Trophoblast cell (in vitro differentiated cells and primary cell): ENCODE measurements at regions not wholly inside any gene's neighbourhood (a gene's known extent, or its start where the extent isn't known, plus 50 kb on each side); places are given as distances from the start of the nearest gene placed in this dataset.

ENCODE experiments used
- DNase-seq, 2 donors: peaks; one replicate each; pipeline ENCODE4 v3.0.0-alpha.2; 2016
- H2AFZ ChIP-seq: 2 replicates; pipeline ENCODE4 v1.6.1; 2013; ENCODE audit warnings: low read length, moderate library complexity, mild to moderate bottlenecking; ENCODE audit not compliant: insufficient read depth, poor library complexity
- H2AK5ac ChIP-seq: 2 replicates; pipeline ENCODE4 v1.6.1; 2013; ENCODE audit warnings: mild to moderate bottlenecking, low read length
- H2BK120ac ChIP-seq: 2 replicates; pipeline ENCODE4 v1.6.1; 2013; ENCODE audit warnings: low read length, mild to moderate bottlenecking, moderate library complexity; ENCODE audit not compliant: insufficient read depth, poor library complexity
- H2BK12ac ChIP-seq: 2 replicates; pipeline ENCODE4 v1.6.1; 2013; ENCODE audit warnings: mild to moderate bottlenecking, low read length, moderate library complexity
- H2BK5ac ChIP-seq: 2 replicates; pipeline ENCODE4 v1.6.1; 2013; ENCODE audit warnings: low read length, low read depth, moderate library complexity, mild to moderate bottlenecking; ENCODE audit not compliant: poor library complexity
- H3K14ac ChIP-seq: 2 replicates; pipeline ENCODE4 v1.6.1; 2013; ENCODE audit warnings: mild to moderate bottlenecking, low read length
- H3K18ac ChIP-seq: 2 replicates; pipeline ENCODE4 v1.6.1; 2013; ENCODE audit warnings: mild to moderate bottlenecking, low read length
- H3K23ac ChIP-seq: 2 replicates; pipeline ENCODE4 v1.6.1; 2013; ENCODE audit warnings: low read length
- H3K27ac ChIP-seq: 2 replicates; pipeline ENCODE4 v1.5.1; 2013; ENCODE audit warnings: low read depth, mild to moderate bottlenecking, inconsistent platforms, low read length, moderate library complexity
- H3K27me3 ChIP-seq: 2 replicates; pipeline ENCODE4 v1.6.1; 2013; ENCODE audit warnings: inconsistent platforms, mild to moderate bottlenecking, low read length, moderate library complexity; ENCODE audit not compliant: insufficient read depth
- H3K36me3 ChIP-seq, 2 experiments: 1 replicate in 1 of 2; 2 replicates in 1 of 2; pipeline ENCODE4 v1.6.1; 2013; ENCODE audit warnings: low read length in 2 of 2, mild to moderate bottlenecking in 2 of 2, moderate library complexity in 1 of 2; ENCODE audit not compliant: insufficient read depth in 2 of 2, control insufficient read depth in 1 of 2
- H3K4ac ChIP-seq: 2 replicates; pipeline ENCODE4 v1.6.1; 2013; ENCODE audit warnings: low read depth, mild to moderate bottlenecking, low read length, moderate library complexity
- H3K4me1 ChIP-seq, 2 experiments: 1 replicate in 1 of 2; 2 replicates in 1 of 2; pipeline ENCODE4 v1.6.1; 2013; ENCODE audit warnings: low read length in 2 of 2, mild to moderate bottlenecking in 2 of 2, moderate library complexity in 1 of 2; ENCODE audit not compliant: insufficient read depth in 2 of 2, control insufficient read depth in 1 of 2
- H3K4me2 ChIP-seq: 2 replicates; pipeline ENCODE4 v1.6.1; 2013; ENCODE audit warnings: inconsistent platforms, mild to moderate bottlenecking, low read length, moderate library complexity
- H3K4me3 ChIP-seq: 2 replicates; pipeline ENCODE4 v1.5.1; 2013; ENCODE audit warnings: mild to moderate bottlenecking, low read depth, low read length, inconsistent platforms
- H3K79me1 ChIP-seq: one replicate; pipeline ENCODE4 v1.6.1; 2013; ENCODE audit warnings: low read length
- H3K79me2 ChIP-seq: 2 replicates; pipeline ENCODE4 v1.6.1; 2013; ENCODE audit warnings: low read length, mild to moderate bottlenecking; ENCODE audit not compliant: control insufficient read depth, insufficient read depth, poor library complexity
- H3K9ac ChIP-seq: 2 replicates; pipeline ENCODE4 v1.6.1; 2013; ENCODE audit warnings: mild to moderate bottlenecking, low read length
- H3K9me3 ChIP-seq: 2 replicates; pipeline ENCODE4 v1.6.1; 2013; ENCODE audit warnings: low read depth, mild to moderate bottlenecking, control low read depth, inconsistent platforms, low read length; ENCODE audit not compliant: insufficient read depth
- H4K12ac ChIP-seq: 2 replicates; pipeline ENCODE4 v1.6.1; 2013; ENCODE audit warnings: low read depth, mild to moderate bottlenecking, low read length, moderate library complexity
- H4K8ac ChIP-seq: 2 replicates; pipeline ENCODE4 v1.6.1; 2013; ENCODE audit warnings: low read depth, mild to moderate bottlenecking, low read length, moderate library complexity
- H4K91ac ChIP-seq: one replicate; pipeline ENCODE4 v1.6.1; 2013; ENCODE audit warnings: low read depth, mild to moderate bottlenecking, low read length, moderate library complexity
- WGBS: extraction: QIAGEN DNeasy Blood & Tissue Kit; methylation state at CpG from one replicate; pipeline ENCODE4 v1.1.7; 2013; ENCODE audit warnings: missing lambda C conversion rate; ENCODE audit not compliant: insufficient read length, insufficient coverage; ENCODE audit errors: extremely low coverage; 5-methylcytosine and 5-hydroxymethylcytosine counted together

- H3K23ac ChIP-seq: no peak overlapping the region
- H3K9ac ChIP-seq: no peak overlapping the region
- H3K27me3 ChIP-seq: no peaks in the 10 kb centered on the region
- no peak for DNase-seq
- no peak overlapping the region for H2BK120ac ChIP-seq
- no peaks in the 10 kb centered on the region for H3K79me1 ChIP-seq
- H3K4ac ChIP-seq: no peak overlapping the region
- no peak overlapping the region for H2BK5ac ChIP-seq
- H4K91ac ChIP-seq: no peak overlapping the region
- H3K4me3 ChIP-seq: no peak overlapping the region
- no peak overlapping the region for H3K18ac ChIP-seq
- H3K14ac ChIP-seq: no peak overlapping the region
- no CpG with 5 or more reads among the region's 2 CpGs for WGBS
- H3K36me3 ChIP-seq: no peaks in the 10 kb centered on the region
- H2BK12ac ChIP-seq: no peak overlapping the region
- no peak overlapping the region for H3K4me2 ChIP-seq
- no peak overlapping the region for H3K27ac ChIP-seq
- H2AFZ ChIP-seq: no peak overlapping the region
- H4K12ac ChIP-seq: no peak overlapping the region
- peaks cover 0 to 2% of the 10 kb centered on the region in 2 experiments for H3K4me1 ChIP-seq
- no peaks in the 10 kb centered on the region for H3K79me2 ChIP-seq
- no peak overlapping the region for H4K8ac ChIP-seq
- no peak overlapping the region for H2AK5ac ChIP-seq
- H3K9me3 ChIP-seq: peaks cover 2% of the 10 kb centered on the region
Measured at GRCh38 chr10:28776519-28776918, 99.2 kb downstream of the BAMBI start.

- Histone ChIP-seq H3K4me1 (peaks cover 0 to 2% of the 10 kb centered on the region in 2 experiments), H3K4me2 (no peak overlapping the region), H2BK12ac (no peak overlapping the region), H3K9ac (no peak overlapping the region), H3K27me3 (no peaks in the 10 kb centered on the region), H4K8ac (no peak overlapping the region), H3K79me1 (no peaks in the 10 kb centered on the region), H2AK5ac (no peak overlapping the region), H3K4ac (no peak overlapping the region), H4K91ac (no peak overlapping the region), H2BK120ac (no peak overlapping the region), H3K4me3 (no peak overlapping the region), H3K9me3 (peaks cover 2% of the 10 kb centered on the region), H2AFZ (no peak overlapping the region), H3K27ac (no peak overlapping the region), H3K18ac (no peak overlapping the region), H3K79me2 (no peaks in the 10 kb centered on the region), H3K23ac (no peak overlapping the region), H3K36me3 (no peaks in the 10 kb centered on the region), H4K12ac (no peak overlapping the region), H3K14ac (no peak overlapping the region), H2BK5ac (no peak overlapping the region)
- DNase-seq: no peak
- WGBS: no CpG with 5 or more reads among the region's 2 CpGs
Measured at GRCh38 chr10:28777911-28778310, 100.6 kb downstream of the BAMBI start.

- no peak overlapping the region for H4K8ac ChIP-seq
- WGBS: no CpG with 5 or more reads among the region's 2 CpGs
- H3K18ac ChIP-seq: no peak overlapping the region
- no peak overlapping the region for H4K12ac ChIP-seq
- H3K4me2 ChIP-seq: no peak overlapping the region
- peaks cover 0 to 2% of the 10 kb centered on the region in 2 experiments for H3K4me1 ChIP-seq
- H3K79me1 ChIP-seq: no peaks in the 10 kb centered on the region
- H3K4me3 ChIP-seq: no peak overlapping the region
- no peak overlapping the region for H4K91ac ChIP-seq
- H3K27ac ChIP-seq: no peak overlapping the region
- H3K14ac ChIP-seq: no peak overlapping the region
- peaks cover 2% of the 10 kb centered on the region for H3K9me3 ChIP-seq
- H3K36me3 ChIP-seq: no peaks in the 10 kb centered on the region
- H2BK5ac ChIP-seq: no peak overlapping the region
- H2AFZ ChIP-seq: no peak overlapping the region
- H3K9ac ChIP-seq: no peak overlapping the region
- H3K27me3 ChIP-seq: no peaks in the 10 kb centered on the region
- H3K4ac ChIP-seq: no peak overlapping the region
- no peaks in the 10 kb centered on the region for H3K79me2 ChIP-seq
- H3K23ac ChIP-seq: no peak overlapping the region
- no peak overlapping the region for H2BK12ac ChIP-seq
- DNase-seq: no peak
- H2BK120ac ChIP-seq: no peak overlapping the region
- H2AK5ac ChIP-seq: no peak overlapping the region
Measured at GRCh38 chr10:28778524-28778923, 101.2 kb downstream of the BAMBI start.

- Histone ChIP-seq H4K12ac (no peak overlapping the region), H4K91ac (no peak overlapping the region), H2BK12ac (no peak overlapping the region), H3K27ac (no peak overlapping the region), H3K27me3 (no peaks in the 10 kb centered on the region), H3K9ac (no peak overlapping the region), H3K4ac (no peak overlapping the region), H3K23ac (no peak overlapping the region), H3K4me3 (no peak overlapping the region), H3K36me3 (no peaks in the 10 kb centered on the region), H3K79me2 (no peaks in the 10 kb centered on the region), H2AFZ (no peak overlapping the region), H2AK5ac (no peak overlapping the region), H4K8ac (no peak overlapping the region), H2BK120ac (no peak overlapping the region), H3K79me1 (no peaks in the 10 kb centered on the region), H3K4me2 (no peak overlapping the region), H3K18ac (no peak overlapping the region), H3K9me3 (no peaks in the 10 kb centered on the region), H2BK5ac (no peak overlapping the region), H3K4me1 (peaks cover 6% of the 10 kb centered on the region in 2 experiments), H3K14ac (no peak overlapping the region)
- no peak for DNase-seq
- no CpG with 5 or more reads among the region's 5 CpGs for WGBS
Measured at GRCh38 chr10:28781296-28781695, 104.0 kb downstream of the BAMBI start.
